HCT116 (cell line): ENCODE measurements at regions not wholly inside any gene's neighbourhood (a gene's known extent, or its start where the extent isn't known, plus 50 kb on each side); places are given as distances from the start of the nearest gene placed in this dataset.

ENCODE experiments used
- EZH2 ChIP-seq: fragments of 200-600 bp; sonication (generic); IDR thresholded peaks from 2 replicates; pipeline ENCODE4 v1.6.1; 2017; ENCODE audit warnings: antibody characterized with exemption, mixed run types
- FOSL1 ChIP-seq: IDR thresholded peaks from 2 replicates; pipeline ENCODE4 v1.6.1; 2012; ENCODE audit warnings: low read depth
- MAX ChIP-seq: IDR thresholded peaks from 2 replicates; pipeline ENCODE4 v1.6.1; 2012
- TF ChIP-seq, protein P1 (sequence below), 3 experiments: fragments of 200-600 bp in 1 of 3; sonication (generic) in 1 of 3; IDR thresholded peaks in 2 of 3; conservative IDR thresholded peaks in 1 of 3; 2 replicates each; pipeline ENCODE4 v1.5.1; 2012 to 2017; ENCODE audit warnings: low read depth in 2 of 3, low read length in 2 of 3, antibody characterized with exemption in 1 of 3, borderline replicate concordance in 1 of 3, control low read depth in 1 of 3, mild to moderate bottlenecking in 1 of 3, mixed read lengths in 1 of 3, mixed run types in 1 of 3, moderate library complexity in 1 of 3; ENCODE audit not compliant: insufficient read depth in 1 of 3
- TF ChIP-seq, protein P2 (sequence below): IDR thresholded peaks from 2 replicates; pipeline ENCODE4 v1.6.1; 2012
- TF ChIP-seq, protein P3 (sequence below): IDR thresholded peaks from 2 replicates; pipeline ENCODE4 v1.6.1; 2012; ENCODE audit warnings: low read depth

- TF ChIP-seq, protein P1, sequence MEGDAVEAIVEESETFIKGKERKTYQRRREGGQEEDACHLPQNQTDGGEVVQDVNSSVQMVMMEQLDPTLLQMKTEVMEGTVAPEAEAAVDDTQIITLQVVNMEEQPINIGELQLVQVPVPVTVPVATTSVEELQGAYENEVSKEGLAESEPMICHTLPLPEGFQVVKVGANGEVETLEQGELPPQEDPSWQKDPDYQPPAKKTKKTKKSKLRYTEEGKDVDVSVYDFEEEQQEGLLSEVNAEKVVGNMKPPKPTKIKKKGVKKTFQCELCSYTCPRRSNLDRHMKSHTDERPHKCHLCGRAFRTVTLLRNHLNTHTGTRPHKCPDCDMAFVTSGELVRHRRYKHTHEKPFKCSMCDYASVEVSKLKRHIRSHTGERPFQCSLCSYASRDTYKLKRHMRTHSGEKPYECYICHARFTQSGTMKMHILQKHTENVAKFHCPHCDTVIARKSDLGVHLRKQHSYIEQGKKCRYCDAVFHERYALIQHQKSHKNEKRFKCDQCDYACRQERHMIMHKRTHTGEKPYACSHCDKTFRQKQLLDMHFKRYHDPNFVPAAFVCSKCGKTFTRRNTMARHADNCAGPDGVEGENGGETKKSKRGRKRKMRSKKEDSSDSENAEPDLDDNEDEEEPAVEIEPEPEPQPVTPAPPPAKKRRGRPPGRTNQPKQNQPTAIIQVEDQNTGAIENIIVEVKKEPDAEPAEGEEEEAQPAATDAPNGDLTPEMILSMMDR (IDR thresholded peaks at IDR 0.05 in 2 of 3, conservative IDR thresholded peaks at IDR 0.05 in 1 of 3; ENCODE audit: borderline replicate concordance in 1 of 3, insufficient read depth in 1 of 3, low read depth in 2 of 3, low read length in 2 of 3) = no peak
- no peak for TF ChIP-seq EZH2
- TF ChIP-seq, protein P2, sequence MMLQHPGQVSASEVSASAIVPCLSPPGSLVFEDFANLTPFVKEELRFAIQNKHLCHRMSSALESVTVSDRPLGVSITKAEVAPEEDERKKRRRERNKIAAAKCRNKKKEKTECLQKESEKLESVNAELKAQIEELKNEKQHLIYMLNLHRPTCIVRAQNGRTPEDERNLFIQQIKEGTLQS = no peak
- TF ChIP-seq, protein P3, sequence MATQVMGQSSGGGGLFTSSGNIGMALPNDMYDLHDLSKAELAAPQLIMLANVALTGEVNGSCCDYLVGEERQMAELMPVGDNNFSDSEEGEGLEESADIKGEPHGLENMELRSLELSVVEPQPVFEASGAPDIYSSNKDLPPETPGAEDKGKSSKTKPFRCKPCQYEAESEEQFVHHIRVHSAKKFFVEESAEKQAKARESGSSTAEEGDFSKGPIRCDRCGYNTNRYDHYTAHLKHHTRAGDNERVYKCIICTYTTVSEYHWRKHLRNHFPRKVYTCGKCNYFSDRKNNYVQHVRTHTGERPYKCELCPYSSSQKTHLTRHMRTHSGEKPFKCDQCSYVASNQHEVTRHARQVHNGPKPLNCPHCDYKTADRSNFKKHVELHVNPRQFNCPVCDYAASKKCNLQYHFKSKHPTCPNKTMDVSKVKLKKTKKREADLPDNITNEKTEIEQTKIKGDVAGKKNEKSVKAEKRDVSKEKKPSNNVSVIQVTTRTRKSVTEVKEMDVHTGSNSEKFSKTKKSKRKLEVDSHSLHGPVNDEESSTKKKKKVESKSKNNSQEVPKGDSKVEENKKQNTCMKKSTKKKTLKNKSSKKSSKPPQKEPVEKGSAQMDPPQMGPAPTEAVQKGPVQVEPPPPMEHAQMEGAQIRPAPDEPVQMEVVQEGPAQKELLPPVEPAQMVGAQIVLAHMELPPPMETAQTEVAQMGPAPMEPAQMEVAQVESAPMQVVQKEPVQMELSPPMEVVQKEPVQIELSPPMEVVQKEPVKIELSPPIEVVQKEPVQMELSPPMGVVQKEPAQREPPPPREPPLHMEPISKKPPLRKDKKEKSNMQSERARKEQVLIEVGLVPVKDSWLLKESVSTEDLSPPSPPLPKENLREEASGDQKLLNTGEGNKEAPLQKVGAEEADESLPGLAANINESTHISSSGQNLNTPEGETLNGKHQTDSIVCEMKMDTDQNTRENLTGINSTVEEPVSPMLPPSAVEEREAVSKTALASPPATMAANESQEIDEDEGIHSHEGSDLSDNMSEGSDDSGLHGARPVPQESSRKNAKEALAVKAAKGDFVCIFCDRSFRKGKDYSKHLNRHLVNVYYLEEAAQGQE = no peak
- no peak for TF ChIP-seq MAX
- TF ChIP-seq FOSL1 = no peak
These were observed 183.1 kb downstream of the CHST1 start for GRCh38 chr11:45482331-45482730.
